ENCODE measurements at regions not wholly inside any gene's neighbourhood (a gene's known extent, or its start where the extent isn't known, plus 50 kb on each side); places are given as distances from the start of the nearest gene placed in this dataset.

- no peak for TF ChIP-seq ZNF114 (CRISPR knock-in tag; IDR thresholded peaks at IDR 0.05)
These were observed 1784.8 kb downstream of the PCDH9 start (continued) for GRCh38 chr13:65445340-65445739.

GRCh38 chr13:65435590-65435989 is 1794.5 kb downstream of the PCDH9 start:
- Histone ChIP-seq H4K20me1 (replicated peaks; ENCODE audit: insufficient read depth) (no peaks in the 10 kb centered on the region), H3K9me2 (ENCODE audit: insufficient read depth) (no peaks in the 10 kb centered on the region), H3K4me2 (no peak overlapping the region), H3K79me2 (replicated peaks; ENCODE audit: insufficient read depth) (no peaks in the 10 kb centered on the region), H3K36me3 (ENCODE audit: insufficient read depth) (peaks cover 8% of the 10 kb centered on the region), H3K4me3 (no peak overlapping the region), H3K27ac (ENCODE audit: low read depth) (no peak overlapping the region), H2AFZ (no peak overlapping the region), H3K4me1 (ENCODE audit: insufficient read depth) (no peaks in the 10 kb centered on the region), H3F3A (replicated peaks; ENCODE audit: low read depth) (no peaks in the 10 kb centered on the region), H3K27me3 (ENCODE audit: insufficient read depth) (no peaks in the 10 kb centered on the region)
- H3K36me3 Mint-ChIP-seq (ENCODE audit: low read depth) = peaks cover 39% of the 10 kb centered on the region
- H3K4me3 Mint-ChIP-seq = no peak overlapping the region
- peaks cover 49% of the 10 kb centered on the region for H3K9me3 Mint-ChIP-seq
- TF ChIP-seq, protein P1, sequence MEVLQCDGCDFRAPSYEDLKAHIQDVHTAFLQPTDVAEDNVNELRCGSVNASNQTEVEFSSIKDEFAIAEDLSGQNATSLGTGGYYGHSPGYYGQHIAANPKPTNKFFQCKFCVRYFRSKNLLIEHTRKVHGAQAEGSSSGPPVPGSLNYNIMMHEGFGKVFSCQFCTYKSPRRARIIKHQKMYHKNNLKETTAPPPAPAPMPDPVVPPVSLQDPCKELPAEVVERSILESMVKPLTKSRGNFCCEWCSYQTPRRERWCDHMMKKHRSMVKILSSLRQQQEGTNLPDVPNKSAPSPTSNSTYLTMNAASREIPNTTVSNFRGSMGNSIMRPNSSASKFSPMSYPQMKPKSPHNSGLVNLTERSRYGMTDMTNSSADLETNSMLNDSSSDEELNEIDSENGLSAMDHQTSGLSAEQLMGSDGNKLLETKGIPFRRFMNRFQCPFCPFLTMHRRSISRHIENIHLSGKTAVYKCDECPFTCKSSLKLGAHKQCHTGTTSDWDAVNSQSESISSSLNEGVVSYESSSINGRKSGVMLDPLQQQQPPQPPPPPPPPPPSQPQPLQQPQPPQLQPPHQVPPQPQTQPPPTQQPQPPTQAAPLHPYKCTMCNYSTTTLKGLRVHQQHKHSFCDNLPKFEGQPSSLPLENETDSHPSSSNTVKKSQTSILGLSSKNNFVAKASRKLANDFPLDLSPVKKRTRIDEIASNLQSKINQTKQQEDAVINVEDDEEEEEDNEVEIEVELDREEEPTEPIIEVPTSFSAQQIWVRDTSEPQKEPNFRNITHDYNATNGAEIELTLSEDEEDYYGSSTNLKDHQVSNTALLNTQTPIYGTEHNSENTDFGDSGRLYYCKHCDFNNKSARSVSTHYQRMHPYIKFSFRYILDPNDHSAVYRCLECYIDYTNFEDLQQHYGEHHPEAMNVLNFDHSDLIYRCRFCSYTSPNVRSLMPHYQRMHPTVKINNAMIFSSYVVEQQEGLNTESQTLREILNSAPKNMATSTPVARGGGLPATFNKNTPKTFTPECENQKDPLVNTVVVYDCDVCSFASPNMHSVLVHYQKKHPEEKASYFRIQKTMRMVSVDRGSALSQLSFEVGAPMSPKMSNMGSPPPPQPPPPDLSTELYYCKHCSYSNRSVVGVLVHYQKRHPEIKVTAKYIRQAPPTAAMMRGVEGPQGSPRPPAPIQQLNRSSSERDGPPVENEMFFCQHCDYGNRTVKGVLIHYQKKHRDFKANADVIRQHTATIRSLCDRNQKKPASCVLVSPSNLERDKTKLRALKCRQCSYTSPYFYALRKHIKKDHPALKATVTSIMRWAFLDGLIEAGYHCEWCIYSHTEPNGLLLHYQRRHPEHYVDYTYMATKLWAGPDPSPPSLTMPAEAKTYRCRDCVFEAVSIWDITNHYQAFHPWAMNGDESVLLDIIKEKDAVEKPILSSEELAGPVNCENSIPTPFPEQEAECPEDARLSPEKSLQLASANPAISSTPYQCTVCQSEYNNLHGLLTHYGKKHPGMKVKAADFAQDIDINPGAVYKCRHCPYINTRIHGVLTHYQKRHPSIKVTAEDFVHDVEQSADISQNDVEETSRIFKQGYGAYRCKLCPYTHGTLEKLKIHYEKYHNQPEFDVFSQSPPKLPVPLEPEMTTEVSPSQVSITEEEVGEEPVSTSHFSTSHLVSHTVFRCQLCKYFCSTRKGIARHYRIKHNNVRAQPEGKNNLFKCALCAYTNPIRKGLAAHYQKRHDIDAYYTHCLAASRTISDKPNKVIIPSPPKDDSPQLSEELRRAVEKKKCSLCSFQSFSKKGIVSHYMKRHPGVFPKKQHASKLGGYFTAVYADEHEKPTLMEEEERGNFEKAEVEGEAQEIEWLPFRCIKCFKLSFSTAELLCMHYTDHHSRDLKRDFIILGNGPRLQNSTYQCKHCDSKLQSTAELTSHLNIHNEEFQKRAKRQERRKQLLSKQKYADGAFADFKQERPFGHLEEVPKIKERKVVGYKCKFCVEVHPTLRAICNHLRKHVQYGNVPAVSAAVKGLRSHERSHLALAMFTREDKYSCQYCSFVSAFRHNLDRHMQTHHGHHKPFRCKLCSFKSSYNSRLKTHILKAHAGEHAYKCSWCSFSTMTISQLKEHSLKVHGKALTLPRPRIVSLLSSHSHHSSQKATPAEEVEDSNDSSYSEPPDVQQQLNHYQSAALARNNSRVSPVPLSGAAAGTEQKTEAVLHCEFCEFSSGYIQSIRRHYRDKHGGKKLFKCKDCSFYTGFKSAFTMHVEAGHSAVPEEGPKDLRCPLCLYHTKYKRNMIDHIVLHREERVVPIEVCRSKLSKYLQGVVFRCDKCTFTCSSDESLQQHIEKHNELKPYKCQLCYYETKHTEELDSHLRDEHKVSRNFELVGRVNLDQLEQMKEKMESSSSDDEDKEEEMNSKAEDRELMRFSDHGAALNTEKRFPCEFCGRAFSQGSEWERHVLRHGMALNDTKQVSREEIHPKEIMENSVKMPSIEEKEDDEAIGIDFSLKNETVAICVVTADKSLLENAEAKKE (CRISPR knock-in tag; IDR thresholded peaks at IDR 0.05) = no peak
- TF ChIP-seq, protein P2, sequence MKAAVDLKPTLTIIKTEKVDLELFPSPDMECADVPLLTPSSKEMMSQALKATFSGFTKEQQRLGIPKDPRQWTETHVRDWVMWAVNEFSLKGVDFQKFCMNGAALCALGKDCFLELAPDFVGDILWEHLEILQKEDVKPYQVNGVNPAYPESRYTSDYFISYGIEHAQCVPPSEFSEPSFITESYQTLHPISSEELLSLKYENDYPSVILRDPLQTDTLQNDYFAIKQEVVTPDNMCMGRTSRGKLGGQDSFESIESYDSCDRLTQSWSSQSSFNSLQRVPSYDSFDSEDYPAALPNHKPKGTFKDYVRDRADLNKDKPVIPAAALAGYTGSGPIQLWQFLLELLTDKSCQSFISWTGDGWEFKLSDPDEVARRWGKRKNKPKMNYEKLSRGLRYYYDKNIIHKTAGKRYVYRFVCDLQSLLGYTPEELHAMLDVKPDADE (IDR thresholded peaks at IDR 0.05) = no peak
- TF ChIP-seq ZNF114 (CRISPR knock-in tag; IDR thresholded peaks at IDR 0.05) (no peak), STAT1 (IDR thresholded peaks at IDR 0.05; ENCODE audit: unreplicated experiment) (no peak), ZNF331 (CRISPR knock-in tag; IDR thresholded peaks at IDR 0.05; ENCODE audit: low read depth) (no peak), JUNB (IDR thresholded peaks at IDR 0.05; ENCODE audit: unreplicated experiment) (no peak), EZH2 (IDR thresholded peaks at IDR 0.05; ENCODE audit: low read depth, unreplicated experiment) (no peak), CREB1 (CRISPR knock-in tag; IDR thresholded peaks at IDR 0.05; ENCODE audit: low read depth) (no peak), POLR2AphosphoS5 (IDR thresholded peaks at IDR 0.05; ENCODE audit: low read depth) (no peak), NANOG (IDR thresholded peaks at IDR 0.05; ENCODE audit: borderline replicate concordance) (no peak), EZH2phosphoT487 (IDR thresholded peaks at IDR 0.05; ENCODE audit: unreplicated experiment) (no peak), CTCF (conservative IDR thresholded peaks at IDR 0.05; ENCODE audit: low read depth in 2 of 2) (no peak)
- TF ChIP-seq, protein P3, sequence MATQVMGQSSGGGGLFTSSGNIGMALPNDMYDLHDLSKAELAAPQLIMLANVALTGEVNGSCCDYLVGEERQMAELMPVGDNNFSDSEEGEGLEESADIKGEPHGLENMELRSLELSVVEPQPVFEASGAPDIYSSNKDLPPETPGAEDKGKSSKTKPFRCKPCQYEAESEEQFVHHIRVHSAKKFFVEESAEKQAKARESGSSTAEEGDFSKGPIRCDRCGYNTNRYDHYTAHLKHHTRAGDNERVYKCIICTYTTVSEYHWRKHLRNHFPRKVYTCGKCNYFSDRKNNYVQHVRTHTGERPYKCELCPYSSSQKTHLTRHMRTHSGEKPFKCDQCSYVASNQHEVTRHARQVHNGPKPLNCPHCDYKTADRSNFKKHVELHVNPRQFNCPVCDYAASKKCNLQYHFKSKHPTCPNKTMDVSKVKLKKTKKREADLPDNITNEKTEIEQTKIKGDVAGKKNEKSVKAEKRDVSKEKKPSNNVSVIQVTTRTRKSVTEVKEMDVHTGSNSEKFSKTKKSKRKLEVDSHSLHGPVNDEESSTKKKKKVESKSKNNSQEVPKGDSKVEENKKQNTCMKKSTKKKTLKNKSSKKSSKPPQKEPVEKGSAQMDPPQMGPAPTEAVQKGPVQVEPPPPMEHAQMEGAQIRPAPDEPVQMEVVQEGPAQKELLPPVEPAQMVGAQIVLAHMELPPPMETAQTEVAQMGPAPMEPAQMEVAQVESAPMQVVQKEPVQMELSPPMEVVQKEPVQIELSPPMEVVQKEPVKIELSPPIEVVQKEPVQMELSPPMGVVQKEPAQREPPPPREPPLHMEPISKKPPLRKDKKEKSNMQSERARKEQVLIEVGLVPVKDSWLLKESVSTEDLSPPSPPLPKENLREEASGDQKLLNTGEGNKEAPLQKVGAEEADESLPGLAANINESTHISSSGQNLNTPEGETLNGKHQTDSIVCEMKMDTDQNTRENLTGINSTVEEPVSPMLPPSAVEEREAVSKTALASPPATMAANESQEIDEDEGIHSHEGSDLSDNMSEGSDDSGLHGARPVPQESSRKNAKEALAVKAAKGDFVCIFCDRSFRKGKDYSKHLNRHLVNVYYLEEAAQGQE (IDR thresholded peaks at IDR 0.05; ENCODE audit: unreplicated experiment) = no peak
- no peak overlapping the region for H3K27ac Mint-ChIP-seq
- no peaks in the 10 kb centered on the region for H3K27me3 Mint-ChIP-seq (ENCODE audit: insufficient read depth, low read depth, poor library complexity)
- no peak for ATAC-seq
- no peaks in the 10 kb centered on the region for H3K4me1 Mint-ChIP-seq
- DNase-seq (ENCODE audit: low spot score) = no peak

Data from GM23338 (cell line).